Pons (tissue), 1 donor: ENCODE measurements at regions not wholly inside any gene's neighbourhood (a gene's known extent, or its start where the extent isn't known, plus 50 kb on each side); places are given as distances from the start of the nearest gene placed in this dataset.
A peak's percentile ranks its signal among the peaks of the same experiment; 100 is the strongest.

ENCODE experiments used
- DNase-seq: peaks from one replicate; pipeline ENCODE4 v3.0.0-alpha.2; 2016; ENCODE audit warnings: low spot score

- no peak for DNase-seq
Measured at GRCh38 chr4:110675426-110675825, 52.5 kb upstream of the PITX2 start.

- no peak for DNase-seq
Measured at GRCh38 chr4:110676241-110676640, 53.4 kb upstream of the PITX2 start.

DNA sequence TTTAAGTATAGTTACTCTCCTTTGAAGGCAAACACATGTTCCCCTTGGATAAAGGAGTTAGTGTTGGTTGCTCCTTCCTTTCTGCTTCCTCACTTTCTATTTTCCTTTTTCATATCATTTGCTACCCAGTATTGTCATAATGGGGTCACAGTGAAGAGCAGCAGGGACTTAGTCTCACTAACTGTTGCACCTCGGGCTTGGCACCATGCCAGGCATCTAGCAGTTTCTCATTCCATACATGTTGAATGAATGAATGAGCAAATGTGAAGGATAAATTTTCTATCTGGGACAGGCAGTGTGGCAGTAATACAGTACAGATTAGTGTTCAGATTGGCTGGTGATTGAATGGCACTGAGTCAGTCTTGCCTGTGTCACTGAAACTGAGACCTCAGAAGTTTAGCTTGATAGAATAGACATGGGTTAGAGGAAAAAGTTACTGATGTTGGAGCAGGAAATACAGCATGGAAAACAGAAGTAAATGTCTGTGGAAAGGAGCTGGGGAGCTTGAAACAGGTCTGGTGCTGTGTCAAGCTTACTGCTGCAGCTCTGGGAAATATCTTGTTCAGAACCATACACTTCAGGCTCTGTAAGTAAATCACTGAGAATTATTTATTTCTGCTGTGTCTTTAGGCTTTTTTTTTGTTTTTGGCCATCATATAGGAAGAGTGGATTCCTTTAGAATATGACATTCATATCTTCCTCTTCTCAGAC is 55.8 kb upstream of the PITX2 start:
- no peak for DNase-seq

GRCh38 chr4:110680265-110680664 is 57.4 kb upstream of the PITX2 start:
- DNase-seq = no peak

DNA sequence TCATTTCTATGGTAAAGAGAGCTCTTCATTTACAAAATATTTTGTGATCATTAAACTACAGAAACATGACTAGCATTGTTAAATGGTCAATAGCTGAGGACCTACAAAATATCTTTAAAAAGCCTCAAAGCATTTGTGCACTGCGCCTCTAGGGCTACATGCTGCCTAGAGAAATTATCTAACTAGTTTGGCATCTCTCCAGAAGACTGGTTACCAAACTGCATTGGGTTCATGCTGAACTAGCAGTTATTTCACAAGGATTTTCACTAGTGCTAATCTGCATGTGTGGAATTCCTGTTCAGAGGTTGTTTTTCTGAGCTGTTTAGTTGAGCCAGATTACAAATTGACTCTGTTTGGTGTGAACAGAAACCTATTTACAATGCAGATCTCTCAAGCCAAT is 58.5 kb upstream of the PITX2 start:
- DNase-seq = no peak

DNA sequence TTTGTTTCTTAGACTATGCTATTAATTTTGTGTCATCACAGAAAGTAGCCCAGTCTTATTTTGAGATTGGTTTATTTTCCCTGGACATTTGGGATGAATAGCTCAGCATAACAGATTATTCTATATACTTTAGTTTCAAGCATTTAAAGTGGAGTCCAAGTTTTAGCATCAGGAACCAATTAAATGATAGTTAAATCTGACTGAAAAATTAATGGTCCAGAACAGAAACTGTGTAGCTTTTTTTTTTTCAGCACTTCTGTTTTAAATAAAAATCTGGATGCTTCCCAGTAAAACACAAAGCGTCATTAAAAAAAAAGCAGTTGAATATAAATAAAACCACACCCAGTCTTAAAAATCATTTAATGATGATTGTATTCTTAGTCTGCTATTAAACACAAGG is 59.4 kb upstream of the PITX2 start:
- no peak for DNase-seq

DNA sequence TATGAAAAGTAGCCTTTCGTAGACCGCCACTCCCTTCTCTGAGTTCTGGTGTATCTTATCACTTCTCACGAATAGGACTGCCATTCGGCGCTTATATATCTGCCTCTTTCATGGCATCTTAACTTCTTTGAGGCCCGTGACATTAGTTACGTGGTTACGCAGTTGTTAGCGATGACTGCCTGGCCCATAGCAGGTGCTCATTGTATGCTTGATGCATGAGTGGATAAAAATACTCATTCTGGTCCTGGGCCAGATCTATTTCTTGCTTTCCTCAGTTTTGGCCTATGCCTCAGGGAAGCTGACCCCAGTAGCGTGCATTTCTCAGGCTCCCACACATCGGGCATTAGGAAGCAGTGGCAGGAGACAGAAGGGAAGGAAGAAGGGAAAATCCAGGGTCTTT is 60.7 kb upstream of the PITX2 start:
- DNase-seq = no peak

- no peak for DNase-seq
Measured at GRCh38 chr4:110702326-110702725, 79.4 kb upstream of the PITX2 start.

- DNase-seq = peak; percentile 5
Measured at GRCh38 chr4:110704748-110705439, 82.0 kb upstream of the PITX2 start.

DNA sequence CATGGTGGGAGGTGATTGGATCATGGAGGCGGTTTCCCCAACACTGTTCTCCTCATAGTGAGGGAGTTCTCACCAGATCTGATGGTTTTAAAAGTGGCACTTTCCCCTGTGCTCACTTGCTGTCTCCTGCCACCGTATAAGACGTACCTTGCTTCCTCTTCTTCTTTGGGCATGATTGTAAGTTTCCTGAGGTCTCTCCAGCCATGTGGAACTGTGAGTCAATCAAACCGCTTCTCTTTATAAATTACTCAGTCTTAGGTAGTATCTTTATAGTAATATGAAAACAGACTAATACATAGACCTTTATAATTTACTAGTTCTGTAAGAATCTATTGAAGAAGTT is 82.5 kb upstream of the PITX2 start:
- DNase-seq = no peak

- DNase-seq = no peak
Measured at GRCh38 chr4:110710070-110710469, 87.2 kb upstream of the PITX2 start.

GRCh38 chr4:110712486-110712885 is 89.6 kb upstream of the PITX2 start:
- DNase-seq = no peak

DNA sequence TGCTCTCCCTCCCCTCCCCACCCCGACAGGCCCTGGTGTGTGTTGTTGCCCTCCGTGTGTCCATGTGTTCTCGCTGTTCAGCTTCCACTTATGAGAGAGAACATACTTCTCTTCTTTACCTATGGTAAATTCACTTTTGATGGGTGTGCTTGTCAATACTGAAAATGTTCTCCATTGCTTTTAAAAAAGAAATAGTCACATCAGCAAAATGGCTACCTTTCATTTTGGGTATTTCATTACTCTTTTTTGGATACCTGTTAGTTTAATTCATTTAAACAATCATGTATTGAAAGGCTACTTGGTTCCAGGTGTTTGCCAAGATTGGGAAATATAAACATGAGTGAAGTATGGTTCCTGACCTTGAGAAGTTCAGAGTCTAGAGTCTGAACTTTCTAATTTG is 107.4 kb upstream of the PITX2 start:
- DNase-seq = no peak

DNA sequence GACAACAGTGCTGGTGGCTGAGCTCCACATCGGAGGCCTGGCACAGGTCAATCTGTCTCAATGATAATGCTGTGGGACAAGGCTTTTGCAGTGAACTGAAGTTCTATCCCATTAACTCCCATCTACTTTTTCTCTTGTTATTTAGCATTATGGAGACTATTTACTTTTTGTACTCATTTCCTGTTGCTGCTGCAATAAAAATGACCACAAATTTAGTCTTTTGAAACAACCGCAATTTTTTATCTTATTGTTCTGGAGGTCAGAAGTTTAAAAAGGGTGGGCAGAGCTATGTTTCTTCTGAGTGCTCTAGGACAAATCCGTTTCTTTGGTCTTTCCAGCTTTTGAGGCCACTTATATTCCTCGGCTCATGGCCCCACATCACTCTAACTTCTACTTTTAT is 111.0 kb upstream of the PITX2 start:
- no peak for DNase-seq

- no peak for DNase-seq
Measured at GRCh38 chr4:110735686-110736085, 112.8 kb upstream of the PITX2 start.

DNA sequence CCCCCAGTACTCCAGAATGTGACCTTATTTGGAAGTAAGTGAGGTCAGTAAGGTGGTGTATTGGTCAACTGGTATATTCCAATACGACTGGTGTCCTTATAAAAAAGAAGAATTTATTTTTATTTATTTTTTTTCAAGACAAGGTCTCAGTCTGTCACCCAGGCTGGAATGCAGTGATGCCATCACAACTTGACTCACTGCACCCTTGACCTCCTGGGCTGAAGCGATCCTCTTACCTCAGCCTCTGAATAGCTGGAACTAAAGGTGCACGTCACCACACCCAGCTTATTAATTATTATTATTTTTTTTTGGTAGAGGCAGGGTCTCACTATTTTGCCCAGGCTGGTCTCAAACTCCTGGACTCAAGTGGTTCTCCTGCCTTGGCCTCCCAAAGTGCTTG is 115.1 kb upstream of the PITX2 start:
- DNase-seq = no peak

DNA sequence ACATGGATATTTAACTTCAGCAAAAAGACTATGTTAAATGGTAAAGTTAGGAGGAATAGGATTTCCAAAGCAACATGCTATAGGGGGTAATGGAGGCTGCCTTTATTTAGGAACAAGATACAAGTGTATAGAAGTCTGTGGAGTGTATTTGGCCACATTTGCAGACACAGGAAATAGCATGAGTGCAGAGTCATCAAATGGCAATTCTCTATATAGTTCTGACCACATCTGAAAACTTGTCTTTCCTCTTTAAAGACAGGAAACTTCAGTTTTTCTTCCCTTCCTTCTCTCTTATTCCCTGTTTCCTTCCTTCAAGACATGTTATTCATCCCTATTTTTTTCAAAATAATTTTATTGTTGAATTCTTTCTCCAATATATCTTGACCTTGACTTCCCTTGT is 119.3 kb upstream of the PITX2 start:
- no peak for DNase-seq

GRCh38 chr4:110748071-110748470 is 125.2 kb upstream of the PITX2 start:
- no peak for DNase-seq

DNA sequence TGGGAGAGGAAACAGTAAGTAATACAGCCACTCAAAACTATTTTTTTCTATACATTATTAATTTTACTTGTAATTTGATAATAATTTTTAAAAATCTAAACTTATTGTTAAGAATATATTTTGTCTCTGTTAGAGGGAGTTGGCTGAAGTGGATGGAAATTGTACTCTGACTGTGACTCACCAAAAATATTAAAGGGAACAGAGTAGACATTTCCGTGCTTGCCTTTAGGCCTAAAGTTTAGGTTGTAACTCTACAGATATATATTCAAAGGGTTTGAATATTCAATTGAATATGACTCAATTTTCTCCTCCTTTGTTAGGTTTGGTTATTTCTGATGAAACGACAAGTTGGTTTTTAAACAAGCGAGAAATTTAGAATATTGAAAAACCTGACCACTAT is 128.3 kb upstream of the PITX2 start:
- DNase-seq = no peak

DNA sequence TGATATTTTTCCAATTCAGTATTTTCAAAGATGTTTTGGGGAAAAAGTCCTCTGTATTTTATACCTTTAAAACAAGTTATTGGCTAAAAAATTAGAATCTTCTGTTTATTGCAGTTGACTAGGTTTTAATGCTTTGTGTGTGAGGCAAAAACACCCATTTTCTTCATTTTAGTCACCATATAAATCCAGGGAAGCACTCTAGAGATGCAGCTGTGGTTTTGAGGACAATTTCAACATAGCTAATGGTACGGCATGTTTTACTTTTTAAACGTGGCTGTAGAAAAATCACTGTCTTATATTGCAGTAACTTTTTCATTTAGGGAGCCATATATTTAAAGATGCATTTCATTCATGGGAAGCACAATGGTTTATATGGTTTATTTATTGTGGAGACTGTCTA is 129.1 kb upstream of the PITX2 start:
- DNase-seq = no peak

- no peak for DNase-seq
Measured at GRCh38 chr4:110753466-110753865, 130.6 kb upstream of the PITX2 start.

DNA sequence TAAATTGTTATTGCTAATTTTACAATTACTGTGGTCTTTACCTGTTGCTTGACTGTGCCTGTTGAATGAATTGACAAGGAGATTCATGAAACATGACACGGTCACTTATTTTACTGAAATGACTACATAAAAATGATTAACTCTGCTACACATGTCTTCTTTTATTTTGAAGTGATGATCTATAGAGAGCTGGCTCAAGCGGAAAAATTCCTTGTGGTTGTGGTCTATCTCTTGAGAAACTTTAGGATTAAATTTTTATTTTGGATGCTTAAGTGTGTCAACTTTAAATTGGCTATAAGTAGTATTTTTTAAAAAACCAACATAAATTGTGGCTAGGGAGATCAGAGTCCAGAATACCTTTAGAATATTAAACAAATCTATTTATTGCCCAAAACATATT is 131.8 kb upstream of the PITX2 start:
- DNase-seq = no peak

DNA sequence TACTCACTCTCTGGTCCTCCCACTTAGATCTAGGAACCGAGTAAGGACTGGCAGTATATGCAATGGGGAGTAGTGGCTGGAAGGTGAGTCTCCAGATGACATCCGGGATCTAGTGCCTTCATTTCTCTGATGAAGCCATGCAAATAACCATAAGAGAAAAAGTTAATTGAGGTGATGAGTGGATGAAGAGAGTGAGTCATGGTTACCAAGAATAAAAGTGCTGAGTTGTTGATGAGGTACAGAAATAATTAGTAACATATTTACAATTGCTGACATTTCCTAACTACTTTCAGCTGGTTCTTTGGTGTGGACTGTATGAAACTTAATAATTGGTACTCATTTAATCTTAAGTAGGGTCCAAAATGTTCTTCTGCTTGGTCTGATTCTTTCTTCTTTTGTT is 146.7 kb upstream of the PITX2 start:
- no peak for DNase-seq

GRCh38 chr4:110770353-110770752 is 147.5 kb upstream of the PITX2 start:
- DNase-seq = no peak
